Endodermal cell (in vitro differentiated cells): ENCODE measurements at regions not wholly inside any gene's neighbourhood (a gene's known extent, or its start where the extent isn't known, plus 50 kb on each side); places are given as distances from the start of the nearest gene placed in this dataset.

ENCODE experiments used
- DNase-seq: peaks from one replicate; pipeline ENCODE4 v3.0.0-alpha.2; 2017
- H3K27ac ChIP-seq: 2 replicates; pipeline ENCODE4 v1.5.1; 2013; ENCODE audit warnings: mild to moderate bottlenecking, low read depth, low read length, moderate library complexity
- H3K27me3 ChIP-seq: 2 replicates; pipeline ENCODE4 v1.6.1; 2013; ENCODE audit warnings: mild to moderate bottlenecking, low read length, moderate library complexity; ENCODE audit not compliant: insufficient read depth, control insufficient read depth, poor library complexity, severe bottlenecking
- H3K36me3 ChIP-seq: 2 replicates; pipeline ENCODE4 v1.7.0; 2013; ENCODE audit warnings: mild to moderate bottlenecking, low read length, moderate library complexity; ENCODE audit not compliant: control insufficient read depth, insufficient read depth
- H3K4me1 ChIP-seq: one replicate; pipeline ENCODE4 v1.7.0; 2013; ENCODE audit warnings: low read length; ENCODE audit not compliant: control insufficient read depth, insufficient read depth
- H3K4me3 ChIP-seq: 2 replicates; pipeline ENCODE4 v1.5.1; 2013; ENCODE audit warnings: mild to moderate bottlenecking, low read length, moderate library complexity
- H3K9ac ChIP-seq: 2 replicates; pipeline ENCODE4 v1.6.1; 2013; ENCODE audit warnings: mild to moderate bottlenecking, low read length, moderate library complexity; ENCODE audit not compliant: poor library complexity, severe bottlenecking; ENCODE audit errors: extremely low read depth
- H3K9me3 ChIP-seq: 2 replicates; pipeline ENCODE4 v1.6.1; 2013; ENCODE audit warnings: mild to moderate bottlenecking, low read length, moderate library complexity; ENCODE audit not compliant: control insufficient read depth
- H3K27ac Mint-ChIP-seq: 2 replicates; pipeline ENCODE4 v1.8.0; 2020; ENCODE audit warnings: mixed read lengths
- H3K27me3 Mint-ChIP-seq: 2 replicates; pipeline ENCODE4 v1.8.0; 2021; ENCODE audit warnings: mild to moderate bottlenecking, mixed read lengths; ENCODE audit not compliant: insufficient read depth
- H3K36me3 Mint-ChIP-seq: 2 replicates; pipeline ENCODE4 v1.8.0; 2020; ENCODE audit warnings: low read depth, mixed read lengths
- H3K4me1 Mint-ChIP-seq: 2 replicates; pipeline ENCODE4 v1.8.0; 2020; ENCODE audit warnings: mixed read lengths
- H3K4me3 Mint-ChIP-seq: 2 replicates; pipeline ENCODE4 v1.8.0; 2020; ENCODE audit warnings: mild to moderate bottlenecking, moderate library complexity, mixed read lengths
- H3K9me3 Mint-ChIP-seq: 2 replicates; pipeline ENCODE4 v1.8.0; 2020; ENCODE audit warnings: mild to moderate bottlenecking, mixed read lengths
- WGBS, 2 experiments: methylation state at CpG; one replicate each; pipeline versions ENCODE4 v1.1.5 to v1.1.7; 2013; ENCODE audit warnings: missing lambda C conversion rate in 2 of 2, mixed read lengths in 1 of 2; ENCODE audit not compliant: insufficient coverage in 1 of 2, insufficient read length in 1 of 2; 5-methylcytosine and 5-hydroxymethylcytosine counted together
- TF ChIP-seq, protein P1 (sequence below): fragments of 200-600 bp; sonication (generic); conservative IDR thresholded peaks from 2 replicates; pipeline ENCODE4 v1.5.0; 2021; ENCODE audit warnings: antibody characterized with exemption, mild to moderate bottlenecking

DNA sequence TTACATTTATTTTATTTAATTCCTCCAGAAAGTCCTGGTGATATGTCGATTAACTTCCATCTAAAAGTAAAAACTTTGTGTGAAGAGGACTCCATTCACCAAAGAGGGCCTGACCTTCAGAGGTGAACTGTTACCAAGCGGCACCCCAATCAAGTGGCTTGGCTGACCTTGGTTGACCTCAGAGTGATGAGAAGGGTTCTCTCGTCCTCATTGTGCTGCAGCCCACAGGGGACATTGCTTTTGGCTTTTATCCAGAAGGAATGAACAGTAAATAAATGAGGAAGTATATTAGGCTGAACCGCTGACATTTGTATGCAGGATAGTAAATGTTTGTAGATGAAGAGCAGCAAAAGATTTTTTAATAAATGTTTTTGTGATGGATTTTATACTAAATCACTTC, 172.4 kb upstream of the MKI67 start:
- H3K27me3 Mint-ChIP-seq, result peaks cover 4% of the 10 kb centered on the region
- H3K4me1 Mint-ChIP-seq, result peaks cover 3% of the 10 kb centered on the region
- no peaks in the 10 kb centered on the region for H3K36me3 Mint-ChIP-seq
- no peak for DNase-seq
- Histone ChIP-seq H3K9me3 (no peaks in the 10 kb centered on the region), H3K4me1 (no peaks in the 10 kb centered on the region), H3K4me3 (no peak overlapping the region), H3K27me3 (no peaks in the 10 kb centered on the region), H3K36me3 (no peaks in the 10 kb centered on the region), H3K27ac (no peak overlapping the region), H3K9ac (no peak overlapping the region)
- H3K27ac Mint-ChIP-seq, result no peak overlapping the region
- H3K9me3 Mint-ChIP-seq, result peaks cover 27% of the 10 kb centered on the region
- 90 to 100% methylated on average over 3 to 4 of the region's 4 CpGs for WGBS, 2 experiments
- TF ChIP-seq, protein P1, sequence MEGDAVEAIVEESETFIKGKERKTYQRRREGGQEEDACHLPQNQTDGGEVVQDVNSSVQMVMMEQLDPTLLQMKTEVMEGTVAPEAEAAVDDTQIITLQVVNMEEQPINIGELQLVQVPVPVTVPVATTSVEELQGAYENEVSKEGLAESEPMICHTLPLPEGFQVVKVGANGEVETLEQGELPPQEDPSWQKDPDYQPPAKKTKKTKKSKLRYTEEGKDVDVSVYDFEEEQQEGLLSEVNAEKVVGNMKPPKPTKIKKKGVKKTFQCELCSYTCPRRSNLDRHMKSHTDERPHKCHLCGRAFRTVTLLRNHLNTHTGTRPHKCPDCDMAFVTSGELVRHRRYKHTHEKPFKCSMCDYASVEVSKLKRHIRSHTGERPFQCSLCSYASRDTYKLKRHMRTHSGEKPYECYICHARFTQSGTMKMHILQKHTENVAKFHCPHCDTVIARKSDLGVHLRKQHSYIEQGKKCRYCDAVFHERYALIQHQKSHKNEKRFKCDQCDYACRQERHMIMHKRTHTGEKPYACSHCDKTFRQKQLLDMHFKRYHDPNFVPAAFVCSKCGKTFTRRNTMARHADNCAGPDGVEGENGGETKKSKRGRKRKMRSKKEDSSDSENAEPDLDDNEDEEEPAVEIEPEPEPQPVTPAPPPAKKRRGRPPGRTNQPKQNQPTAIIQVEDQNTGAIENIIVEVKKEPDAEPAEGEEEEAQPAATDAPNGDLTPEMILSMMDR, result no peak
- no peak overlapping the region for H3K4me3 Mint-ChIP-seq

DNA sequence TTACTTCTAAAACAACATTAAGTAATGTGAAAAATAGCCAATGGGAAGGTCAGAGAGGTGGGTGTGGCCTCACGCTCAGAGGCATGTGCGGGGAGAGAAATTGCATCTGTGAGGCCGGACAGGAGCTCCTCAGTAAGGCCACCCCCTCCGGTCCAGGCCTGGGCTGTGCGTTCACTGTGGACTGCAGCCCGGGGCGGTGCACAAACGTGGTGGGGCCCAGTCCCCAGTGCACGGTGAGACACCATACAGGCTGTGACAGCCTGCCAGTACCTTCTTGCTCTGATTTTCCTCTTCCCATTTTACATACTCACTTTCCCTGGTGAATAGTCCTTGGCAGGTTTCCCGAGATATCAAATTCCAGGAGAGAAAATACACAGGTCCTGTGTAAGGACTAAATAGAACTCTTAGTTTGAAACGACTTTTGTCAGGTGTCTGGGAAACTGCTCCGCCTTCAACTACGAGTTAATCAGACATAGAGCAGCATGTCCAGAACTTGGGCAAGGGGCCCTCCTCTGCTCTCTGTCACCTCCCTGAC, 174.1 kb upstream of the MKI67 start:
- no peak for DNase-seq
- Mint-ChIP-seq H3K4me1 (peaks cover 3% of the 10 kb centered on the region), H3K27ac (no peak overlapping the region), H3K9me3 (peaks cover 27% of the 10 kb centered on the region), H3K27me3 (peaks cover 2% of the 10 kb centered on the region), H3K36me3 (no peaks in the 10 kb centered on the region), H3K4me3 (no peak overlapping the region)
- Histone ChIP-seq H3K9ac (no peak overlapping the region), H3K27me3 (no peaks in the 10 kb centered on the region), H3K27ac (no peak overlapping the region), H3K9me3 (no peaks in the 10 kb centered on the region), H3K36me3 (no peaks in the 10 kb centered on the region), H3K4me3 (no peak overlapping the region), H3K4me1 (no peaks in the 10 kb centered on the region)
- TF ChIP-seq, protein P1, result no peak
- WGBS, 2 experiments, result 88 to 95% methylated on average over 6 to 13 of the region's 13 CpGs

DNA sequence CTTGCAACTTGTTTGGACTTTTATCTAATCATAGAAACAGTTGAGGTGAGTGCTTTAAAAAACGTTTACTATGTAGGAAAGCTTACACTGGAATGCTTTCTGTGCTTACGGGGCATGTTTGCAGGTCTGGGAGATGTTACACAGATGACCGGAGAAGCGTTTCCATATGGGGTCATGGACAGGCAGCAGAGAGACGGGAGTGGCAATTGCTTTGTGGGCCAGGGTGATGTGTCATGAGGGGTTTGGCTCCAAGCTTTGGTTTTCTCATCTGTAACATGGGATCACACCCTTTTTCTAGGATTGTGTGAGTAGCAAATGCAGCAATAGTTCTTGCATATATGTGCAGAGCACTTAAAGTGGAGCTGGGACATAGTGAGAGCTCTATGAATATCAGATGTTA, 174.8 kb upstream of the MKI67 start:
- DNase-seq, result no peak
- TF ChIP-seq, protein P1, result no peak
- Histone ChIP-seq H3K27ac (no peak overlapping the region), H3K9me3 (no peaks in the 10 kb centered on the region), H3K36me3 (no peaks in the 10 kb centered on the region), H3K4me1 (no peaks in the 10 kb centered on the region), H3K27me3 (no peaks in the 10 kb centered on the region), H3K9ac (no peak overlapping the region), H3K4me3 (no peak overlapping the region)
- Mint-ChIP-seq H3K4me1 (peaks cover 3% of the 10 kb centered on the region), H3K27ac (no peak overlapping the region), H3K9me3 (peaks cover 27% of the 10 kb centered on the region), H3K27me3 (peaks cover 2% of the 10 kb centered on the region), H3K36me3 (no peaks in the 10 kb centered on the region), H3K4me3 (no peak overlapping the region)
- WGBS, 2 experiments, result 87 to 89% methylated on average over 4 to 5 of the region's 5 CpGs
